Type B pancreatic cell (in vitro differentiated cells): ENCODE measurements at regions not wholly inside any gene's neighbourhood (a gene's known extent, or its start where the extent isn't known, plus 50 kb on each side); places are given as distances from the start of the nearest gene placed in this dataset.

Experiments
- DNase-seq: peaks from one replicate; pipeline ENCODE4 v3.0.0; 2021; ENCODE audit warnings: mixed read lengths; ENCODE audit not compliant: unreplicated experiment; ENCODE audit errors: extremely low spot score
- H3K27ac Mint-ChIP-seq: 2 replicates; pipeline ENCODE4 v1.8.0; 2021; ENCODE audit warnings: mild to moderate bottlenecking, mixed read lengths
- H3K27me3 Mint-ChIP-seq: 2 replicates; pipeline ENCODE4 v1.8.0; 2021; ENCODE audit warnings: mixed read lengths
- H3K36me3 Mint-ChIP-seq: 2 replicates; pipeline ENCODE4 v1.8.0; 2021; ENCODE audit warnings: mixed read lengths
- H3K4me1 Mint-ChIP-seq: one replicate; pipeline ENCODE4 v1.8.0; 2021; ENCODE audit warnings: mixed read lengths; ENCODE audit not compliant: unreplicated experiment
- H3K4me3 Mint-ChIP-seq: 2 replicates; pipeline ENCODE4 v1.8.0; 2021; ENCODE audit warnings: mild to moderate bottlenecking, mixed read lengths
- H3K9me3 Mint-ChIP-seq: 2 replicates; pipeline ENCODE4 v1.8.0; 2021; ENCODE audit warnings: mixed read lengths
- TF ChIP-seq, protein P1 (sequence below): fragments of 200-600 bp; sonication (generic); conservative IDR thresholded peaks from 2 replicates; pipeline ENCODE4 v1.5.0; 2021; ENCODE audit warnings: antibody characterized with exemption, mild to moderate bottlenecking

- H3K36me3 Mint-ChIP-seq = no peaks in the 10 kb centered on the region
- DNase-seq = no peak
- peaks cover 25% of the 10 kb centered on the region for H3K27me3 Mint-ChIP-seq
- TF ChIP-seq, protein P1, sequence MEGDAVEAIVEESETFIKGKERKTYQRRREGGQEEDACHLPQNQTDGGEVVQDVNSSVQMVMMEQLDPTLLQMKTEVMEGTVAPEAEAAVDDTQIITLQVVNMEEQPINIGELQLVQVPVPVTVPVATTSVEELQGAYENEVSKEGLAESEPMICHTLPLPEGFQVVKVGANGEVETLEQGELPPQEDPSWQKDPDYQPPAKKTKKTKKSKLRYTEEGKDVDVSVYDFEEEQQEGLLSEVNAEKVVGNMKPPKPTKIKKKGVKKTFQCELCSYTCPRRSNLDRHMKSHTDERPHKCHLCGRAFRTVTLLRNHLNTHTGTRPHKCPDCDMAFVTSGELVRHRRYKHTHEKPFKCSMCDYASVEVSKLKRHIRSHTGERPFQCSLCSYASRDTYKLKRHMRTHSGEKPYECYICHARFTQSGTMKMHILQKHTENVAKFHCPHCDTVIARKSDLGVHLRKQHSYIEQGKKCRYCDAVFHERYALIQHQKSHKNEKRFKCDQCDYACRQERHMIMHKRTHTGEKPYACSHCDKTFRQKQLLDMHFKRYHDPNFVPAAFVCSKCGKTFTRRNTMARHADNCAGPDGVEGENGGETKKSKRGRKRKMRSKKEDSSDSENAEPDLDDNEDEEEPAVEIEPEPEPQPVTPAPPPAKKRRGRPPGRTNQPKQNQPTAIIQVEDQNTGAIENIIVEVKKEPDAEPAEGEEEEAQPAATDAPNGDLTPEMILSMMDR = no peak
- H3K27ac Mint-ChIP-seq = no peak overlapping the region
- H3K4me1 Mint-ChIP-seq = peaks cover 11% of the 10 kb centered on the region
- H3K4me3 Mint-ChIP-seq = no peak overlapping the region
- H3K9me3 Mint-ChIP-seq = no peaks in the 10 kb centered on the region
These were observed 251.8 kb downstream of the NPHP4 start for GRCh38 chr1:5740450-5740849.

DNA sequence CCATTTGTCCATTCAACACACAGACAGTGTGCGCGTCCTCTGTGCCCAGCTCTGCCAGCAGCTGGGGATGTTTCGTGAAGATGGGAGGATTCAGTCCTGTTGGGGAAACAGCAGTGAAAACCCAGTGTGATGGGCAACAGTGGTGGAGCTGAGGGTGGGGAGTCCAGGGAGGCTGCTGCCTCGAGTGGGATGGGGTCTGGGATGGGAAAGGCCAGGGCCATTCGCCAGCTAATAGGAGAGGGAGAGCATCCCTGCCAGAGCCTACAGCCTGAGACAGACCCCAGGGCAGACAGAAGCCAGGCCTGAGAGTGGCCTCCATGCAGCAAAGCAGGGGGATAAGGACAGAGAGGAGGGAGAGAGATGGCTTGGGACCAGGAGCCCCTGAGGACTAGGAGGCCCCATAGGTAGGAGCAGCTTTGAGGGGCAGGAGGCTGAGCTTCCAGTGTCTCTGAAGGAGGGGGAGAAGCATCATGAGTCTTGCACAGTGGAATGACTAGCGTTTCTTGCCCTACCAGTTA, 252.6 kb downstream of the NPHP4 start:
- DNase-seq = no peak
- TF ChIP-seq, protein P1 = no peak
- no peaks in the 10 kb centered on the region for H3K9me3 Mint-ChIP-seq
- H3K4me1 Mint-ChIP-seq = peaks cover 3% of the 10 kb centered on the region
- H3K36me3 Mint-ChIP-seq = no peaks in the 10 kb centered on the region
- H3K4me3 Mint-ChIP-seq = no peak overlapping the region
- no peak overlapping the region for H3K27ac Mint-ChIP-seq
- peaks cover 22% of the 10 kb centered on the region for H3K27me3 Mint-ChIP-seq

DNA sequence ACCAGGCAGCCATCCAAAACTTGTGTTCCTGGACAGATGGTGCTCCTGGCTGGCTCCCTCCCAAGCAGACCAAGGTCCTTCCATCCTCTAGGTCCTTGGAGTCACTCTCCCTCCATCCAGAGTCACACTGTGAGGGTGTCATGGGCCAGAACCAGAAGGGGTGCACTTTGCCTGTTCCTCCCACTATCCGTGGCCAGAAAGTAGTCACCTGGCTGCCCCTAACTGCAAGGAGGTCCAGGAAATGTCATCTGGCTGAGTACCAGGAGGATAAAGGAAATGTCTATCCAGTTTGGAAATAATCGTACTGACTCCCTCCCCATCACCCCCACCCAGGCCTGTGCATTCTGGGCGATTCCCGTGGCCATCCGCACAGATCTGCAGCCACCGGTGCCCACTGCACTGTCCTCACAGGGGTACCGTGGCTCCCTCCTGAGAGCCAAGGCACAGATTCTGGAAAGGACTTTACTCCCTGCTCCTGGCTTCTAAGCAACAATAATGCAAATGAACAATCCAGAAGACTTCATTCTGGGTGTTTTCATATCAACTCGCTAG, 253.2 kb downstream of the NPHP4 start:
- no peak for DNase-seq

DNA sequence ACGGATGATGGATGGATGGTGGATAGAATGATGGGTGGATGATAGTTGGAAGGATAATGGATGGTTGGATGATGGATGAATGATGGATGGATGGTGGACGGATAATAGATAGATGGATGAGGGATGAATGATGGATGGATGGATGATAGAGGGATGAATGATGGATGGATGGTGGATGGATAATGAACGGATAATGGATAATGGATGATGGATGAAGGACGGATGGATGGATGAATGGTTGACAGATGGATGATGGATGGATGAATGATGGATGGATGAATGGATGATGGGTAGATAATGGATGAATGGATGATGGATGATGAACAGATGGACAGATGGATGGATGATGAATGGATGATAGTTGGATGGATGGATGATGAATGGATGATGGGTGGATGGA, 255.1 kb downstream of the NPHP4 start:
- Mint-ChIP-seq H3K9me3 (no peaks in the 10 kb centered on the region), H3K36me3 (no peaks in the 10 kb centered on the region)

More for the DNA sequence above, 253.2 kb downstream of the NPHP4 start:
- H3K9me3 Mint-ChIP-seq = no peaks in the 10 kb centered on the region
- H3K27me3 Mint-ChIP-seq = peaks cover 22% of the 10 kb centered on the region
- no peak overlapping the region for H3K4me3 Mint-ChIP-seq
- H3K4me1 Mint-ChIP-seq = no peaks in the 10 kb centered on the region
- no peaks in the 10 kb centered on the region for H3K36me3 Mint-ChIP-seq
- TF ChIP-seq, protein P1 = no peak
- no peak overlapping the region for H3K27ac Mint-ChIP-seq

DNA sequence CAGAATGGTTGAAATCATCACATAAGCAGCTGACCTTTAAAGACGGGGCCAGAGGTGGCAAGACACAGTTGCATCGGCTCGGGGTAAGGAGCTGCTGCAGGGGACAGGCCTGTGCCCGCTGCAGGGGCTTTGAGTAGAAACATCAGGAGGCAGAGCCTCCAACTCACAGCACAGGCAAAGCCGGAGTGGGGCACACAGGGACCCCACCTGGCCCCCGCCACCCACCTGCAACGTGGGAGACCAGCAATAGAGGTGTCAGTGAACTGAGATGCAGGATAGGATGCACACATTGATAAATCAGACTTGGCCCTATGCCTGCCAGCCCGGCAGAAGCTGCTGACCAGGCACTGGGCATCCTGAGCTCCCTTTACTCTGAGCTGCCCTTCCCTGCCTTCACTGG, 257.2 kb downstream of the NPHP4 start:
- no peak overlapping the region for H3K4me3 Mint-ChIP-seq
- no peak for DNase-seq

More for the DNA sequence above, 255.1 kb downstream of the NPHP4 start:
- H3K27me3 Mint-ChIP-seq = peaks cover 24% of the 10 kb centered on the region
- DNase-seq = no peak
- no peak overlapping the region for H3K27ac Mint-ChIP-seq
- no peaks in the 10 kb centered on the region for H3K4me1 Mint-ChIP-seq
- TF ChIP-seq, protein P1 = no peak
- no peak overlapping the region for H3K4me3 Mint-ChIP-seq

More for the DNA sequence above, 257.2 kb downstream of the NPHP4 start:
- H3K4me1 Mint-ChIP-seq = no peaks in the 10 kb centered on the region
- no peak overlapping the region for H3K27ac Mint-ChIP-seq
- H3K9me3 Mint-ChIP-seq = no peaks in the 10 kb centered on the region
- H3K27me3 Mint-ChIP-seq = peaks cover 24% of the 10 kb centered on the region
- H3K36me3 Mint-ChIP-seq = no peaks in the 10 kb centered on the region
- TF ChIP-seq, protein P1 = no peak
